GM12878 (cell line): ENCODE measurements at regions not wholly inside any gene's neighbourhood (a gene's known extent, or its start where the extent isn't known, plus 50 kb on each side); places are given as distances from the start of the nearest gene placed in this dataset.

Experiments used
- ATAC-seq: fragments of 200-7000 bp; cut with Tn5 transposase; 3 replicates; pipeline ENCODE4 v1.9.1; 2020; ENCODE audit warnings: mild to moderate bottlenecking, moderate library complexity
- BruUV-seq: library from RNA; stranded (reverse); fragments of 400-500 nt; replicated peaks from 2 replicates; lab custom pipeline; 2021; lab: Mats Ljungman, UMichigan
- CTCF ChIA-PET: fragments of 300-600 bp; sonication (Branson Sonifier 250); formaldehyde crosslinking; extraction: SDS; loops from one replicate; lab custom pipeline; 2021; ENCODE audit warnings: inconsistent platforms; lab: Yijun Ruan, JAX
- POLR2A ChIA-PET: fragments of 350-600 bp; formaldehyde crosslinking; extraction: SDS; loops from one replicate; lab custom pipeline; 2021; ENCODE audit warnings: inconsistent platforms; lab: Charles Lee
- RAD21 ChIA-PET: fragments of 300-600 bp; sonication (Branson Sonifier 250); formaldehyde crosslinking; loops from one replicate; lab custom pipeline; 2023; ENCODE audit warnings: antibody characterized with exemption; ENCODE audit not compliant: unreplicated experiment; lab: Charles Lee
- SMC1A ChIA-PET: fragments of 300-600 bp; sonication (Branson Sonifier 250); formaldehyde crosslinking; loops from one replicate; lab custom pipeline; 2023; ENCODE audit not compliant: unreplicated experiment, uncharacterized antibody; lab: Charles Lee
- DNase-seq: peaks from one replicate; pipeline ENCODE4 v3.0.0-alpha.2; 2011; ENCODE audit warnings: low read depth, low spot score
- FAIRE-seq: peaks from 3 replicates; lab custom pipeline; 2011; peaks lifted over from hg19 to GRCh38; lab: Jason Lieb, UNC
- H2AFZ ChIP-seq: 2 replicates; pipeline ENCODE4 v1.6.0; 2011; ENCODE audit warnings: low read depth, low read length, control low read depth; ENCODE audit not compliant: control insufficient read depth
- H3K27ac ChIP-seq: 2 replicates; pipeline ENCODE4 v1.5.1; 2011; ENCODE audit warnings: control low read depth; ENCODE audit not compliant: control insufficient read depth, insufficient read depth
- H3K27me3 ChIP-seq, 2 experiments: replicated peaks in 1 of 2; 2 replicates each; pipeline versions ENCODE4 v1.6.0 to v1.6.1; 2011; ENCODE audit warnings: low read length in 1 of 2; ENCODE audit not compliant: control insufficient read depth in 2 of 2, insufficient read depth in 2 of 2
- H3K36me3 ChIP-seq, 2 experiments: 2 replicates each; pipeline ENCODE4 v1.5.1; 2011; ENCODE audit warnings: low read length in 1 of 2; ENCODE audit not compliant: control insufficient read depth in 2 of 2, insufficient read depth in 2 of 2
- H3K4me1 ChIP-seq: 2 replicates; pipeline ENCODE4 v1.6.1; 2011; ENCODE audit warnings: mild to moderate bottlenecking, low read length, moderate library complexity, mixed read lengths; ENCODE audit not compliant: control insufficient read depth, insufficient read depth
- H3K4me2 ChIP-seq: 2 replicates; pipeline ENCODE4 v1.6.0; 2011; ENCODE audit warnings: control low read depth; ENCODE audit not compliant: control insufficient read depth, insufficient read depth
- H3K4me3 ChIP-seq: fragments of 200-600 bp; sonication (generic); 2 replicates; pipeline ENCODE4 v1.5.1; 2016
- H3K79me2 ChIP-seq: 2 replicates; pipeline ENCODE4 v1.6.0; 2011; ENCODE audit warnings: low read length; ENCODE audit not compliant: control insufficient read depth, insufficient read depth
- H3K9ac ChIP-seq: 2 replicates; pipeline ENCODE4 v1.8.0; 2011; ENCODE audit warnings: low read length, control low read depth, mixed read lengths; ENCODE audit not compliant: control insufficient read depth, insufficient read depth
- H3K9me3 ChIP-seq: replicated peaks from 3 replicates; pipeline ENCODE4 v1.5.1; 2011; ENCODE audit warnings: mild to moderate bottlenecking, low read length; ENCODE audit not compliant: control insufficient read depth, insufficient read depth
- H4K20me1 ChIP-seq: 2 replicates; pipeline ENCODE4 v1.6.0; 2011; ENCODE audit not compliant: control insufficient read depth, insufficient read depth
- BACH1 ChIP-seq: fragments of 450-650 bp; IDR thresholded peaks from 2 replicates; pipeline ENCODE4 v1.6.1; 2017; ENCODE audit warnings: mild to moderate bottlenecking, borderline replicate concordance
- BCL11A ChIP-seq: IDR thresholded peaks from 2 replicates; pipeline ENCODE4 v1.6.1; 2011; ENCODE audit warnings: low read depth, low read length
- CREM ChIP-seq: IDR thresholded peaks from 2 replicates; pipeline ENCODE4 v1.6.1; 2014; ENCODE audit warnings: antibody characterized with exemption, low read depth
- CUX1 ChIP-seq: IDR thresholded peaks from 2 replicates; pipeline ENCODE4 v1.6.1; 2012; ENCODE audit warnings: improper control_type of control experiment, low read depth, low read length; ENCODE audit not compliant: insufficient replicate concordance
- HDAC6 ChIP-seq: fragments of 200-600 bp; sonication (generic); IDR thresholded peaks from one replicate; pipeline ENCODE4 v1.8.0; 2017; ENCODE audit warnings: antibody characterized with exemption; ENCODE audit not compliant: unreplicated experiment
- KDM1A ChIP-seq: fragments of 200-600 bp; sonication (generic); IDR thresholded peaks from 2 replicates; pipeline ENCODE4 v1.6.1; 2016; ENCODE audit warnings: borderline replicate concordance
- MEF2B ChIP-seq: fragments of 450-650 bp; IDR thresholded peaks from 2 replicates; pipeline ENCODE4 v1.6.1; 2018; ENCODE audit warnings: mild to moderate bottlenecking, moderate library complexity; ENCODE audit not compliant: partially characterized antibody, poor library complexity, severe bottlenecking
- MTA3 ChIP-seq: IDR thresholded peaks from 2 replicates; pipeline ENCODE4 v1.6.1; 2012; ENCODE audit warnings: low read length, inconsistent platforms, borderline replicate concordance
- POU2F2 ChIP-seq: IDR thresholded peaks from 3 replicates; pipeline ENCODE4 v1.6.1; 2011; ENCODE audit warnings: low read depth, mild to moderate bottlenecking, low read length, borderline replicate concordance
- SIX5 ChIP-seq: IDR thresholded peaks from 2 replicates; pipeline ENCODE4 v1.6.1; 2011; ENCODE audit warnings: mild to moderate bottlenecking, low read depth, low read length, moderate library complexity; ENCODE audit not compliant: severe bottlenecking
- SREBF2 ChIP-seq: IDR thresholded peaks from 2 replicates; pipeline ENCODE4 v1.6.1; 2012; ENCODE audit warnings: mild to moderate bottlenecking, low read length
- TAF1 ChIP-seq: IDR thresholded peaks from 2 replicates; pipeline ENCODE4 v1.6.1; 2011; ENCODE audit warnings: mild to moderate bottlenecking, low read depth, low read length, borderline replicate concordance
- TBL1XR1 ChIP-seq: IDR thresholded peaks from 2 replicates; pipeline ENCODE4 v1.6.1; 2012; ENCODE audit warnings: low read depth, low read length, improper control_type of control experiment
- WRNIP1 ChIP-seq: IDR thresholded peaks from 2 replicates; pipeline ENCODE4 v1.6.1; 2011; ENCODE audit warnings: low read depth, low read length, improper control_type of control experiment, borderline replicate concordance
- YBX1 ChIP-seq: fragments of 450-650 bp; IDR thresholded peaks from 2 replicates; pipeline ENCODE4 v1.6.1; 2016; ENCODE audit warnings: antibody characterized with exemption
- ZBTB40 ChIP-seq: fragments of 450-650 bp; IDR thresholded peaks from 2 replicates; pipeline ENCODE4 v1.6.1; 2016; ENCODE audit warnings: mild to moderate bottlenecking, moderate library complexity, borderline replicate concordance
- WGBS: methylation state at CpG from one replicate; pipeline ENCODE4 v1.1.6; 2016; ENCODE audit warnings: low lambda C conversion rate; ENCODE audit not compliant: insufficient replicate concordance, insufficient coverage; ENCODE audit errors: missing lambda C conversion rate; 5-methylcytosine and 5-hydroxymethylcytosine counted together
- in situ Hi-C: fragments of 300-500 bp; cut with MboI; formaldehyde crosslinking; loops from 9 replicates; pipeline ENCODE4 v1.14.3; 2018; ENCODE audit warnings: mixed read lengths
- intact Hi-C: fragments of 100-400 bp; cut with micrococcal nuclease; formaldehyde crosslinking; loops from one replicate; pipeline ENCODE4 v1.14.2; 2022; ENCODE audit not compliant: unreplicated experiment

- Histone ChIP-seq H3K79me2 (no peaks in the 10 kb centered on the region), H3K4me1 (no peaks in the 10 kb centered on the region), H3K4me2 (no peak overlapping the region), H3K9ac (no peak overlapping the region), H3K9me3 (no peaks in the 10 kb centered on the region), H3K4me3 (no peak overlapping the region), H3K27ac (no peak overlapping the region), H2AFZ (no peak overlapping the region), H4K20me1 (no peaks in the 10 kb centered on the region), H3K36me3 (no peaks in the 10 kb centered on the region), H3K27me3 (no peaks in the 10 kb centered on the region)
- ChIA-PET POLR2A (no interaction called here), RAD21 (no interaction called here), SMC1A (interaction anchor here (1.2 kb wide), 1 partner anchor 19 kb away, joined by 3 read pairs; no protein-coding TSS in a partner anchor), CTCF (no interaction called here)
- no peak for ATAC-seq
- intact Hi-C loops (no loop called here), in situ Hi-C loops (no loop called here)
- FAIRE-seq, result no peak
- no TSS peak for BruUV-seq
- DNase-seq, result no peak
- WGBS, result 27% methylated on average over 2 of the region's 2 CpGs
- TF ChIP-seq BACH1, result no peak
- no peak for TF ChIP-seq HDAC6
- TF ChIP-seq MTA3, result no peak
- no peak for TF ChIP-seq TBL1XR1
- TF ChIP-seq YBX1, result no peak
- no peak for TF ChIP-seq BCL11A
- TF ChIP-seq MEF2B, result no peak
- no peak for TF ChIP-seq SREBF2
- no peak for TF ChIP-seq SIX5
- no peak for TF ChIP-seq POU2F2
- no peak for TF ChIP-seq ZBTB40
- TF ChIP-seq TAF1, result no peak
- TF ChIP-seq CUX1, result no peak
- TF ChIP-seq WRNIP1, result no peak
- no peak for TF ChIP-seq CREM
- no peak for TF ChIP-seq KDM1A
Measured at GRCh38 chr6:165047952-165048351, 261.5 kb downstream of the C6orf118 start.
